EH (cell line): ENCODE measurements at regions not wholly inside any gene's neighbourhood (a gene's known extent, or its start where the extent isn't known, plus 50 kb on each side); places are given as distances from the start of the nearest gene placed in this dataset.
A peak's percentile ranks its signal among the peaks of the same experiment; 100 is the strongest.

Source experiments
- DNase-seq: peaks from one replicate; pipeline ENCODE4 v3.0.0-alpha.2; 2015; ENCODE audit warnings: low read depth

GRCh38 chr15:91679447-91679846 lies 174.1 kb upstream of the SLCO3A1 start:
- DNase-seq = no peak

GRCh38 chr15:91685436-91685835 lies 168.1 kb upstream of the SLCO3A1 start:
- DNase-seq = no peak

DNA sequence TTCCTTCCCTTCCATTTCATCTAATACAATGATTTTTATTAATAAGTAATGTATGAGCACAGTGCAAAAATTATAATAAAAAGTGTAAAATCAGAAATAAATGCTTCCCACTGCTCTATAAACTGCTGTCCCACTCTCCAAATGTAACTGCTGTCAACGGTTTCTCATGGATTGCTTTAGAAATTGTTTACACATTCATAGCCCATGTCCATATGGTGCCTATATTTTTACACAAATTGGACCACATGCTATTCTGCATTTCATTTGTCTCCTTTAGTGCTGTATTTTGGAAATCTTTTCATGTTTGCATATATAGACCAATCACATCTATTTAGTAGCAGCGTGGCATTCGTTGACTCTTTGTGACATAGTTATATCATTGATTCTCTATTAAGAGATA lies 164.7 kb upstream of the SLCO3A1 start:
- no peak for DNase-seq

- DNase-seq = no peak
Measured at GRCh38 chr15:91689377-91689776, 164.1 kb upstream of the SLCO3A1 start.

GRCh38 chr15:91692596-91692995 lies 160.9 kb upstream of the SLCO3A1 start:
- no peak for DNase-seq

GRCh38 chr15:91694131-91694830 lies 159.2 kb upstream of the SLCO3A1 start:
- DNase-seq = peak; percentile 53

DNA sequence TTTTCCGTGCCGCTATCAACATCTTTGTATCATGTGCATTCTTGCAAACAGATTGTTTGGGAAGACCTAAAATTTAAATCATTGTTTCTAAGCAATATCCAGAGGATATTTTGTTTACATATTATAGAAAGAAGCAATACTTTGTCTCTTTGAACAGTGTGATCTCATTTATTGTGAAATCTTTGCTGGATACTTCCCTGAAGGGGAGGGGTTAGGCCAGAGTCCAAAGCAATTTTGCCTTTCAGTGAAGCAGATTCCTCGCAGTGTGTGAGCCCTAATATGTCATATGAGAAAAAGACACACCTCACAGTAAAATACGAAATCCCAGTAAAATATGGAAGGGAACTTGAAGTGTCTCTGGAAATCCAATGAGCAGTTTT lies 158.7 kb upstream of the SLCO3A1 start:
- peak; percentile 47 for DNase-seq

GRCh38 chr15:91695799-91696198 lies 157.7 kb upstream of the SLCO3A1 start:
- no peak for DNase-seq

- no peak for DNase-seq
Measured at GRCh38 chr15:91696981-91697380, 156.5 kb upstream of the SLCO3A1 start.

DNA sequence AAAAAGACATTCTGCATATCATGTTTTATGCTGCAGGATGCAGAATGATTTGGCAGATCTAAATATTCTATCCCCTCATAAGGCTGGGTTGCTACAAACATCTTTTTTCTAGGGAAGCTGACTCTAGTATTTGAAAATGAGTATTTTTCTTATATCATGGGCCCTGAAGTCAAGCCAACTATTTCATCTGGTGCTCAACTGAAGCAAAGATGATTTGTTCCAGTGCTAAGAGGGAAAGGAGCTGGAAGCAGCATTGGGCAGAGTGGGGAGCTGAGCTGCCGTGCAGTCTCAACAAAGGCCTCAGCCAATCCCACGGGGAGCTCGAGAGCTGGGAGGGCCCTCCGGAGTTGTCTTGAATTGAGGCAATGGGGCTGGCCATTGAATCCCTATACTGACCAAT lies 155.3 kb upstream of the SLCO3A1 start:
- DNase-seq = no peak

- DNase-seq = no peak
Measured at GRCh38 chr15:91699741-91700140, 153.8 kb upstream of the SLCO3A1 start.

DNA sequence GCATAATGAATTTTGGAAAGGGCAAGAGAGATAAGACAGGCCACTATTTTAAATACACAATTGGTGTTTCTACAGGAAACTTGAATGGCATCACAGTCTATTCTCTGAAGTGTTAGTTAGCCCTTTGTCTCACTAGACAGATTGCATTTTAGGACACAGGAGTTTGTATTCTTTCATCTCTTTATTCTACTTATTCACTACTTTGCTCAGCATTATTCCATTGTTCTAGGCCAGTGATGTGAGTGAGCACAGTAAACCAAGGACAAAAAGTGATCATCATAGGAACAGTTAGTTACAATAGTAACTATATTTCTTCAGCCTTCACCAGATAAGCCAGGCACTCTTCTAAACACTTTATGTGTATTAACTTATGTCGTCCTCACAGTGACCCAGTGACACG lies 150.2 kb upstream of the SLCO3A1 start:
- DNase-seq = no peak

GRCh38 chr15:91704343-91704742 lies 149.2 kb upstream of the SLCO3A1 start:
- no peak for DNase-seq

DNA sequence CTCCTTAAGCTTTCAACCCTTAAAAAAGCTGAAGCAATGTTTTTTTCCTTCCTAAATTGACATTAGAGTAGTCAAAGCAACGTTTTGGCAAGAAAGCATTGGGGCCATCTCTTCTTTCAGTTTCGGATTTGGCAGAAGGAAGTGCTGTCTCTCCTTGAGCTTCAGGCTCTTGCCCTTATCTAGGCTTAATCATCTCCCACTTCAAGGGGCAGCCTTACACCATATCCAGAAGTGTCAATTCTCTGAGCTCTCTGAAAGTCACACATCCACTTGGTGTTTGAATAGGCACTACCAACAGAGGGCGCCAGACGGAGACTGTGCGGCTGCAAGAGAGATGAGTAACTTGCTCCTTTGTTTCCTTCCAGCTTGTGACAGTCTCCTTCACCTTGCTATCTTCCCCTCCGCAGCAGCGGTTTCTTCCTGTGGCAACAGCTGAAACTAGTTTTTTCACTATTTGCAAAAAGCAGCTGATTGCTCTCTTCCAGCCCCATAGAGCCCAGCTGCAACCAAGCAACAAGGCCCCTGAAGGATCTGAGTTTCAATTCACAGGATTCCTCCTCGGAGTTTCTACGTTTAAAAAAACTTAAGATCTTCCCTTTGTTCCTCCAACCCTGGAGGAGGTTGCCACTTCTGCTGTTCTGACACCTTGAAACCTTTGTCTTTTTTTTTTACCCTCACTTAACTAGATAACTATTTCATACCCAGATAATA lies 147.0 kb upstream of the SLCO3A1 start:
- peak; percentile 57 for DNase-seq

DNA sequence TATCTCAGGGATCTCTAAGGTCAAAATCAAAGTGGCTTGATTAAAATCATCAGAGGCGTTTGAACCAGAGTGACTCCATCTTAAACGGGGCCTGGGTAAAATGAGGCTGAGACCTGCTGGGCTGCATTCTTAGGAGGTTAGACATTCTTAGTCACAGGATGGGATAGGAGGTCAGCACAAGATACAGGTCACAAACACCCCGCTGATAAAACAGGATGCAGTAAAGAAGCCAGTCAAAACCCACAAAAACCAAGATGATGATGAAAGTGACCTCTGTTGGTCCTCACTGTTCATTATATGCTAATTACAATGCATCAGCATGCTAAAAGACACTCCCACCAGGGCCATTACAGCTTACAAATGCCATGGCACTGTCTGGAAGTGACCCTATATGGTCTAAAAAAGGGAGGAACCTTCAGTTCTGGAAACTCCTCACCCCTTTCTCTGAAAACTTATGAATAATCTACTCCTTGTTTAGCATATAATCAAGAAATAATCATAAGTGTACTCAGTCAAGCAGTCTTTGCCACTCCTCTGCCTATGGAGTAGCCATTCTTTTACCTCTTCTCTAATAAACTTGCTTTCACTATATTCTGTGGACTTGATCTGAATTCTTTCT lies 143.3 kb upstream of the SLCO3A1 start:
- no peak for DNase-seq

GRCh38 chr15:91711384-91712033 lies 142.0 kb upstream of the SLCO3A1 start:
- no peak for DNase-seq

DNA sequence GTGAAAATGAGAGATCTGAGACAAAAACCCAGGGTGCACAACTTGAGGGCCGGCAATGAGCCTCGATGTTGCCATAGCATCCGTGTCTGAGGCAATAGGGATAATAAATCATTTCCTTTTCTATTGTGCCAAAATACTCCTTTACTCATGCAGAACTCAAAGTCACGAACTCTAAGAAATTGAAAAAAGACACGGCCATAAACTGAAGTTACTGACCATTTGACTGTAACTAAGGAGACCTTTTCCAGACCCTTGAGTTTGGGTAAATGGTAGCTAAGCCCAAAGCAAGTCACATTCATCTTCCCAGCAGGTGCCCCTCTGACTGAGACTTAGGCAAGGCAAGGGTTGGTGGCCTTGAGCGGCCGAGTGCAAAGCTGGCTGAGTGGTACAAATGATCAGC lies 141.2 kb upstream of the SLCO3A1 start:
- no peak for DNase-seq

- no peak for DNase-seq
Measured at GRCh38 chr15:91716536-91716935, 137.0 kb upstream of the SLCO3A1 start.

DNA sequence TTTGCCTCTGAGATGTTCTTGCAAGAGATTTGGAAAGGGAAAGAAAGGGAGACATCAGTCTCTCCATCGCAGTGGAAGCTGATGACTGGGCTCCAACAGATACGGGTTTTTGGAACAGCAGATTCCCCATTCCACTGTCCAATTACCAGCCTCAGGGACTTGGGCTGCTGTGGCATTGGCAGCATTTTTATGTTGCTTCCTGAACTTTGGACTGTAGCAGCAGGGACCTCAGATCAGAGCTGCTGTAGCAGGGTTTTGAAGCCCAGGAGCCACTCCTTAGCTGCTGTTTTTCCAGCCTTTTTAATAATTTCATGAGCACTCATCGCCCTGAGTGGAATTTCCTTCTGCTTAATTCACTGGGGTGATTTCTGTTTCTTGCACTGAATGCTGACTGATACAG lies 135.7 kb upstream of the SLCO3A1 start:
- no peak for DNase-seq

- DNase-seq = no peak
Measured at GRCh38 chr15:91723959-91724358, 129.5 kb upstream of the SLCO3A1 start.

DNA sequence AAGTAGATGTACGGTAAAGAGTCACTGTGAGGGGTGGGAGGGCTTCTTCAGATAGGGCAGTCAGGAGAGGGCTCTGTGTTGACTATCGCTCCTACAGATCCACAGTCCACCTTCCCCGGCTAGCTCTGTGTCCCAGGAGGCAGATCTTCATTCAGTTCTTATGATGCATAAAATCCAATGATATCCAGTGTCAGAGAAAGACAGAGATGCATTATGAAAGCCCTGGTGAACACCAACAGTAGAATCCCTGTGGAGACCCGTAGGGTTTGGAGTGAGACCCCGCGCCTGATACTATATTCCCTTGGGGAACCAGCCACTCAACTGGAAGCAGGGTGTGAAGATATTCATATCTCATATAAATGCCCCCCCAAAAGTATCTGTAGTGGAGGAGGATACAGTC lies 119.8 kb upstream of the SLCO3A1 start:
- no peak for DNase-seq

DNA sequence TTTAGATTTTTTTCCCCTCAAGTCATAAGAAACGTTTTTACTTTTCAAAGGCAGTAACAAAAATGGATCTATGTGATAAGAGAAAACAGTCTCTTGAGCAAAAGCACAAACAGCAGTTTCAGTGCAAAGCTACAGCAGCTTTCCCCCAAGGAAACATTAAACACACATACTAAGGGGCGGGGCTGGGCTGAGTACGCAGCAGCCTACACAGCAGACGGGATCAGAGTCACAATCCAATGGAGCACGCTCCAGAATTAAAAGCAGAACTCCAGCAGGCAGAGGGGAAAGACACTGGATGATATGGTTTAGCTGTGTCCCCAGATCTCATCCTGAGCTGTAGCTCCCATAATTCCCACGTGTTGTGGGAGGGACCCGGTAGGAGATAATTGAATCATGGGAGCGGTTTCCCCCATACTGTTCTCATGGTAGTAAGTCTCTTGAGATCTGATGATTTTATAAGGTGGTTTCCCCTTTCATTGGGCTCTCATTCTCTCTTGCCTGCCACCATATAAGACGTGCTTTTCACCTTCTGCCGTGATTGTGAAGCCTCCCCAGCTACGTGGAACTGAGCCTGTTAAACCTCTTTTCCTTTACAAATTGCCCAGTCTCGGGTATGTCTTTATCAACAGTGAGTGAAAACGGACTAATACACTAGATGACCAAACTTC lies 116.2 kb upstream of the SLCO3A1 start:
- no peak for DNase-seq
